ENCODE measurements at regions not wholly inside any gene's neighbourhood (a gene's known extent, or its start where the extent isn't known, plus 50 kb on each side); places are given as distances from the start of the nearest gene placed in this dataset.

DNA sequence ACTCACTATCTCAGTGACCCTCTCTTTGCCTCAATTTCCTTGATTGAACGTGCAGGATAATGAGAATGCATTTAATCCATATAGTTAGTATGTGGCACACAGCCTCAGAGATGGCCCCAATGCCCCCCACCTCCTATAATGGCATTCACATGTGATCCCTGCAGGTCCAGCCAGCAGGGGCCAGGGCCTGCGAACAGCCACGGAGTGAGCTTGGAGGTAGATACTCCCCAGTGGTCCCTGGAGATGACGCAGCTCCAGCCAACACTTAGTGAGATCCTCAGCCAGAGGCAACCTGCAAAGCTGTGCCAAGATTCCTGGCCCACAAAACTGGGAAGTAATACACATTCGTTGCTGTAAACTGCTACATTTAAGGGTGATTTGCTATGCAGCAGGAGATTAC, 184.9 kb upstream of the NSMCE3 start:
- DNase-seq = no peak

DNA sequence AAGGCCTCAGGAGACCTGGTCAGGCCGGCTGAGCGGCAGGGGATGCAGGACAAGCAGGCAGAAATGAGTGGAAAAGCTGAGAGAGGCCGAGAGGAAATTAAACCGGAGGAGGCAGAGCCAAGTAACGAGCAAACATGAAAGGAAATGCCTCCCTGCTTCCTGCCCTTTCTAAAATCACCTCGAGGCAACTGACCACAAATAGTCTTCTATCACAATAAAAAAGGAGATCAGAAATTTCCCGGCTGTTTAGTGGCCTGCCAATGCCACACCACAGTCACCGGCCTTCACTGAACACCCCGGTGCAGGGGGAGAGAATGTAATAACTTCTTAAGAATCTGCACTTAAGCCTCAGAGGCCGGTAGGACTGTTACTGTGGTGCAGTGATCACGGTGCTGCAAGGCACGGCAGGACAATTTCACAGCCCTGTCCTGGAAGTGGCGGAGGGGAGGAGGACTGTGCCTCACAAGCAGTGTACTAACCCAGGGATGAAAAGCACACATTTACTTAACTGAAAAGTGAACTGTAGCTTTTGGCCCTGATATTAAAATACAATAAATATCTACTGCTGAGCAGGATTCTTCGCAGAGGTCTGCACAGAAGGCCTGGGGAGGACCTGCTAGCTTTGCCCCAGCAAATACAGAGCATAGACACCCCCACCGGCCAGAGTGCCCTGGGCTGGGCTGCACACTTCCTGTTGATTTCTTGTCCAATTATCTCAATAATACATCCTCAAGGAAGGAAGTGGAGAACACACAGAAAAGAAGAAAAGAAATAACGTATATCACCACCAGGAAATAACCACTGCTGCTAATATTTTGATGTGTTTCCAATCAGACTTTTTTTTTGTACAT, 183.5 kb upstream of the NSMCE3 start:
- DNase-seq = no peak

DNA sequence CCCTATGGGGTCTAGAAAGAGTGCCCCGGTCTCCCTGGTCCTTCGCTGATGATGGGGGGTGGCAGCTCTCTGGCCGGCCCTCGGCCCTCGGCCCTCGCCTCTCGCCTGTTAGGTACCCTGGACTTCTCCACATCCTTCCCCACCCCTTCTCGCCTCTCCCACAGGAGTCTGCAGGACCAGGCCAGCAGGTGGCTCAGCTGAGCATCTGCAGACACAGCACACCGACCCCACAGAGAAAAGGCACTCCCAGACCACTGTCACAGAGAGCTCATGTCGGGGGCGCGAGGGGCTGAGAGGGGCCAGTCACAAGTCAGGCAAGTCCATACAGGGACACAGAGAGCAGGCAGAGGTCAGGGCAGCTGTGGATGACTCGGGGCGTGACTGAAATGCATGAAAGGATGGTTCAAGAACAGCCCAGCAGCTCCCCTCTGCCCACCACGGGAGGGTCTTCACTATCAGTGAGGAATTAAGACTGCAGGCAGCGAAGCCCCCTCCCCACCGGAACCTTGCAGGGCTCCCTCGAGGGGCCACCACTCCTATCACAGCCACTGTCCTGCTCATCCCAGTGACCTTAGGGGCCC, 181.7 kb upstream of the NSMCE3 start:
- DNase-seq = no peak

- peak; percentile 3 for DNase-seq
Observed at GRCh38 chr15:29449136-29449535, 179.5 kb upstream of the NSMCE3 start.

DNA sequence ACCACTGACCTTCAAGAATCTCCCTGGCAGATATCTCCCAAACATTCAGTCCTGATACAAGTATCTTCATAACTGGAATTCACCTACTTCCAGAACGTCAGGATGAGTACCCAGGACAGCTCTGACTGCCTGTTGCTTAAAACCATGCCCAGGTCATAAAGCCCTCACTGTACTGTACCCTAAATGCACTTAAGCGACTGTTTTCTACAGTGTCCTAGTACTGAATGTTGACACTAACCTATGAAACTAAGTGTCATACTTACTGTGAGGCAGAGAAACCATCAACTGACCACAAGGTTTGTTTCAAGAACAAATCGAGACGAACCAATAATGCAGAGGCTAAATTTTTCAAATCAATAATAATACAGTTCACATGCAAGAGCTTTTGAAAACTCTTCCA, 178.7 kb upstream of the NSMCE3 start:
- DNase-seq = no peak

GRCh38 chr15:29446480-29446879, 176.9 kb upstream of the NSMCE3 start:
- DNase-seq = no peak

GRCh38 chr15:29442532-29442931, 172.9 kb upstream of the NSMCE3 start:
- no peak for DNase-seq

DNA sequence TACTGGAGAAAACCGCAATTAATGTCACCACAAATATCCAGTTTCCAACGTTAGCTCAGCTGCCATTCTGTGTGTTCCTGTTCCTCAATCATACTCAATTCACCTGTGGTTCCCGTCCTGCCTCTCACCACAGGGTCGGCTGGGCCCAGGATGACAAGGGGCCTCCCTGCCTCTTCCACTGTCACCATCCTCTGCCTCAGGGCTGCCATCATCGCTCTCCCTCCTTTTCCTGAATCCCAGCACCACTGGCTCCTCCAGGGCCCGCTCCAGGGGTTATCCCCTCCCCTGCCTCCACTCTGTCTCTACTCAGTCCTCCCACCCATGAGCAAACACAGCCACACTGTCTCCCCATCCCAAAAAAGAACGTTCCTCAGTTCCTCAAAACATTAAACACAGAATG, 170.9 kb upstream of the NSMCE3 start:
- DNase-seq = no peak

DNA sequence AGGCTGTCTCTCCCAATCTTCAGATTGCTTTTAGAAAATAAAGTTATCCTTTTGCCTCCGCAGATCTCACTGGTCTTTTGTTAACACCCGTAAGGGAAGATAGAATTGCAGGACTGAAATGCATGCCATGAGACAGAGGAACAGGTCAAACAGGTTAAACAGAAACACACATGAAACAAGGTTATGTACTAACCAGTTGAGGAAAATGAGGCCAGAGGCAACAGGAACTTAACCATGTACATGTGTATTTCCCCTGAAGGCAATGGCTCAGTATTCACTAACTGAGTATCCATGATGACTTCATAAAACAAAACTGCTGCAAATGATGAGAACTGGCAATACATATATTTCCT, 169.1 kb upstream of the NSMCE3 start:
- DNase-seq = no peak

DNA sequence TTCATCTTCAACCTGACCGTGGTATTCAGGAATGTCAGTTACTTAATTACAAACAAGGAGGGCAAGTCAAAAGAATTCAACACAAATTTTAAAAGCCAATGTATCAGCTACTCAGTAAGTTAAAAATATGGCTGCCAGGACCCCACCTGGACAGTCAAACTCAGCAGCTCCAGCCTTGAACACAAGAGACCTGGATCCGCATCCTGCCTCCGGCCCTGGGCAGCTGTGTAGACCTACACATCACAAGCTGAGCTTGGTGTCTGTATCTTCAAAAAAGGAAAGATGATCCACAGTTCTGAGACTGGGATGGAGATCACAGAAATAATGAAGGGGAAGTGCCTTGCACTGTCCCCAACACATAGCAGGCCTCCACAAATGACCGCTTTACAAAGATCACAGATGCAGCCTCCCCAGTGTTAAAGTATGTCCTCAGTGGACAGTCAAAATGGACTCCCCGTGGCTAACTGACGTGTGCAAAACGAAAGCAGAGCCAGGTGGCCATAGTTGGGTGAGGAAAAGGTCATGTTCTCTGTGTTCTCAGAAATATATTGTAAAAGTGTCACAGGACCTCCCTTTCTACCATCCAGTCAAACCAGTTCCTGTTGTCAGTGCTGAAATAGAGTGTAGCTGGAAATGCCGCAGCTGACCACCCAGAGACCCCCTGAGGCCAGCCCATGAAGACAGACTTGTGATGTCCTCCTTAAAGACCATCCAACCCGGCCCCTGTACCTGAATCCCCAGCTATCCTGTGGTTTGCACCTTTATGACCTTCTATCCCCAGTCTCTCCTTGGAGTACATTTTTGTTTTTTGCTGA, 168.5 kb upstream of the NSMCE3 start:
- no peak for DNase-seq

- DNase-seq = no peak
Observed at GRCh38 chr15:29435811-29436210, 166.2 kb upstream of the NSMCE3 start.

GRCh38 chr15:29434280-29434679, 164.7 kb upstream of the NSMCE3 start:
- no peak for DNase-seq

- DNase-seq = no peak
Observed at GRCh38 chr15:29433507-29434248, 164.1 kb upstream of the NSMCE3 start.

GRCh38 chr15:29433050-29433318, 163.4 kb upstream of the NSMCE3 start:
- no peak for DNase-seq

- DNase-seq = no peak
Observed at GRCh38 chr15:29432191-29433049, 162.8 kb upstream of the NSMCE3 start.

DNA sequence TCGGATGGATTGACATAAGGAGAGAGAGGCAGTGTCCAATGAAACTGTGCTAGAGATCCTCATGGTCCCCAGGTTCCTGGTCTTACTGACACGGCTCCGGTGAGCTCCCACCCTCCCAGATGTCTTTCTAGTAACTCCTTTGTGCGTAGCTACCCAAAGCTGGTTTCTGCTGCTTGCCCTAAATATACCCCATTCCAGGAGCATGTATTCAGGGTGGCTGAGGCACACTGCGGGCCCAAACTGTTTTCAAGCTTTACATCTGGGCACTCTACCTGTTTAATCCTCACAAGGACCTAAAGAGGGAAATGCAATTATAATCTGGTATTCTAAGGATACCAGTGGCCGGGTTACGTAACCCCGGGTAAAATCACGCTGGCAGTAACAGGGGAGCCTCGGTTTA, 161.2 kb upstream of the NSMCE3 start:
- no peak for DNase-seq

- DNase-seq = no peak
Observed at GRCh38 chr15:29430124-29430523, 160.5 kb upstream of the NSMCE3 start.

GRCh38 chr15:29429584-29429983, 160.0 kb upstream of the NSMCE3 start:
- DNase-seq = no peak

DNA sequence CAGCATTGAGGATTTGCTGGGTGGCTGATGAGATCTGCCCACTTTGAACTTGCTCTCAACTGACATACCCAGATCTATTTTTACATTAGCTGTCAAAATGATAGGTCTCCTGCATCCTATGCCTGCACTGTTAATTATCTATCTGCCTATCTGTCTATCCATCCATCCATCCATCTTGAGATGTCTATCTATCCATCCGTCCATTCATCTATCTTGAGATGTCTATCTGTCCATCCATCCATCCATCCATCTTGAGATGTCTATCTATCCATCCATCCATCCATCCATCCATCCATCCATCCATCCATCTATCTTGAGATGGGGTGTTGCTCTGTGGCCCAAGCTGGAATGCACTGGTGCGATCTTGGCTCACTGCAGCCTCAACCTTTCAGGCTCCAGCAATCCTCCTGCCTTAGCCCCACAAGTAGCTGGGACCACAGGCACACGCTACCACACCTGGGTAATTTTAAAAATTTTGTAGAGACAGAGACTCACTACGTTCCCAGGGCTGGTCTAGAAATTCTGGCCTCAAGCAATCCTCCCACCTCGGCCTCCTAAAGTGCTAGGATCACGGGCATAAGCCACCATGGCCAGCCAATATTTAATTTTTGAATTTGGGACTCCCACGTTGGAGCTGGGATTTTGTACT, 159.4 kb upstream of the NSMCE3 start:
- DNase-seq = no peak

DNA sequence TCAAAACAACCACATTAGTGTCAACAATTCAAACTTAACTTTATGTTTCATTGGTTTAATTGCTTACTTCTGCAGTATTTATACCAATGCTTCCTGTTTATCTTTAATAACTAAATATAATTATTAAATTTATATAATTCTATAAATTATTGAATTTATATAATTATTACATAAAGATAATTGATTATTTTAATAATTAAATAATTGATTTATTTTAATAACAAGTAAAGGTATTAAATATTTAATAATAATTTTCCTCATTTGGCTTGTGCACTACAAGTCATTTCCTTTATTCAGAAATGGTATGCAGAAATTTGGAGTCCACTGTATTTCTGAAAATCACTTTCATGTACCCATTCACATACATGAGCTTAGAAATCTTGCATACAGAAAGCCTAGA, 156.2 kb upstream of the NSMCE3 start:
- no peak for DNase-seq

DNA sequence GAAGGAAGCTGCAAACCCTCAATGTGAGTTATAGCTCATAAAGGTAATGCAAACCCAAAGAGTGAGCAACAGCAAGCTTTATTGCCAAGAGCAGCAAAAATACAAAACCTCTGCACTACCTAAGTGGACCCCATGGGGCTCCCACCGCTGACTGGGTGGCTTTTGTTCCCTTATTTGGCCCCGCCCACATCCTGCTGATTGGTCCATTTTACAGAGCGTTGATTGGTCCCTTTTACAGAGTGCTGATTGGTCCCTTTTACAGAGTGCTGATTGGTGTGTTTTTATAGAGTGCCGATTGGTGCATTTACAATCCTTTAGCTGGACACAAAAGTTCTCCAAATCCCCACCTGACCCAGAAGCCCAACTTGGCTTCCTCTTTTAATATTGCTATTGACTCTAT, 154.5 kb upstream of the NSMCE3 start:
- DNase-seq = no peak

GRCh38 chr15:29422606-29423005, 153.0 kb upstream of the NSMCE3 start:
- DNase-seq = no peak
